HG03045 (cell line): ENCODE measurements at regions not wholly inside any gene's neighbourhood (a gene's known extent, or its start where the extent isn't known, plus 50 kb on each side); places are given as distances from the start of the nearest gene placed in this dataset.
"Not testable (repeated sequence)": the region's sequence is repeated elsewhere in the genome, so short reads cannot be mapped to it uniquely, and the experiment has no call there.

Experiments
- ATAC-seq: cut with Tn5 transposase; IDR thresholded peaks from one replicate; pipeline ENCODE4 v1.9.1; 2021; ENCODE audit warnings: mild to moderate bottlenecking, moderate library complexity; ENCODE audit not compliant: unreplicated experiment

- ATAC-seq, result no peak
These were observed 475.4 kb downstream of the MED10 start for GRCh38 chr5:5902678-5903646.

DNA sequence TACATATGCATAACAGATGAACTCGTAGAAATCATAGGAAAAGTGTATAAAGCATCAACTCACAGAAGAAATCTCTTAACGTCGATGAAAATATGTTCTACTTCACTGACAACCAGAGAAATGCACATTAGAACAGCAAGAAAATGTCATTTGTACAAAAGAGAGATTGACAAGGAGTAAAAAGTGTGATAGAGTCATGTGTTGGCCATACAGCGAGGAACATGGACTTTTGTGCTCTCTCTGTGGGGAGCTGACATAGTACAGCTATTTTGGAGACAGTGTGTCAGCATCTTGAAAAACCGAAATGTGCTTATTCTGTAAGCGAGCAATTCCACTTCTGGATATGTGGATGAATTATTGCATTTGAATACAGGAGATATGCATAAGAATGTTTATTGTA lies 477.9 kb downstream of the ICE1 start:
- ATAC-seq, result no peak

DNA sequence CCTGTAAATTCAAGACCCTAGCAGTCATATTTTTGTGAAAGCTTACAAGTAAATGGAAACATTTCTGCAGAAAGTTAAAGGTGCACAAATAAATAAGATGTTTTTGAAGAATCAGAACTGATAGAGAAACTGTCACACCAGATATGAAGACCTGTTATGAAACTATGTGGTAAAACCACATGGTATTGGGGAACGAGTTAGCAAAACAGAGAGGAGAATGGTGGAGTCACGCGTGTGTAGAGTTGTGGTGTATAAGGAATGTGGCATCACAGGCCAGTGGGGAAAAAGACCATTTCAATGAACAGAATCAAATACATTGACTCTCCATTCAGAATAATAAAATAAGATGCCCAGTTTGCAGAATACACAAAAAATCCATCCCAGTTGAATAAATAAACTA lies 477.2 kb downstream of the ICE1 start:
- no peak for ATAC-seq

DNA sequence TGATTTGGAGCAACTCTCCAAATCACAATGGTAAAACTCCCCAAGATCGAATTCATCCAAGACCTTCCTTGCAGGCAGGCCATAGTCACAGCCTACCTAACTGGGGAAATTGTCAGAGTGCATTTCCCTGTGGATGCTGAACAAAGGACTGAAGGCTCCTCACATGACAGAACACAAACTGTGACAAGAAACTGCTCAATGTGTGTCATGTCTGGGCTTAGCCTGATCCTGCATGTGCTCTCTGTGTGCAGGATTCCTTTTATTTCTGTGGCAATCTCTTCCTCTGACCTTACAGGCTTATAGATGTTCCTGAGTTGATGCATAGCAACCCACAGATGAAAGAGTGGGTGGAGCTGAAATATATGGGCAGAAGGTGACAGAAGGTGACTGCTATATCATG lies 465.8 kb downstream of the ICE1 start:
- no peak for ATAC-seq

GRCh38 chr5:5887833-5888232 lies 465.4 kb downstream of the ICE1 start:
- no peak for ATAC-seq

DNA sequence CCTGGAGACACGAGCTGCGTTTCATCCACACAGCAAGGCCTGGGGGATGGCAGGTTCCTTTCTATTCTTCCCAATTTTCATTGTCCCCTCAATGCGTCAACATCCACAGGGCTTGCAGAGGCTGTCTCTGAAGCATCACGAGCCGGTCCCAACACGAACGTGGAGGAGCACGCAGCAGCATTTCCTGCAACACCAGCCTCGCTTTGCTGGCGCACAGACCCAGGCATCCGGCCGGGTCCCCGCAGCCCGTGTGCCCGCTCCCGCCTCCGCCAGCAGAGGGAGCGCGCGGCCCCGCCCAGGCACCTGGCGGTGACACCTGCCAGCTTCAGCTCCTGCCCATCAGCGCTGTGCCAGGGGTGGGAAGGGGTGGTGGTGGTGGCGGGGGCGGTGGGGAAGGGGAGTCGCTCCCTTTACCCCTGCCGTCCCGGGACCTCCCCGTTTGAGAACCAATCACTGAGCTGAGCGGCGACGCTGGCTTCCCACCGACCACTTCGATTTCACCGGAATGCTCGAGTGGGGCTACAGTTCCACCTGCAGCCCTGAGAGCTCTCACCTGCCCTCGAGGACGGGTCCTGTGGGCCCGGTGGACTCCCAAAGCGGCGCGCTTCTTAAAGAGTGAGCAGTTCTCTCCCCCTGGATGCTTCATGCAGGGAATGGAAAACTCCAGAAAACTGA lies 464.5 kb downstream of the ICE1 start:
- no peak for ATAC-seq

DNA sequence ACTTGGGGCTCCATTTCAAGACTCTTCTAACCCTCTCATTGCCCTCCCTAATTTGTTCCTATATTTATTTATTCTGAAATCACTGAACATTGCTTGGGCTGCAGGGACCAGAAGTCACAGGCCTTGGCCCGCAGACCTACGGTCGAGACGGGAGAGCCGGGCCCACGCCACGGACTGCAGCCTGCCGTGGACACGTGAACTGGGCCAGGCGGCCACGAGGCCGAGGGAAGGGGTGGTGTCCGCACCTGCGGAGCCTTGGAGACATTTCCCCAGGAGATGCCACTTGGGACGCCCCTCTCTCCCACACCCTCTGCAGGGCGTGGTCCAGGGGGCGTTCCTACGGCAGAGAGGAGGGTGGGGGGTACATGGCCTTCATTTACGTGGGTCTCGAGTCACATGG lies 463.9 kb downstream of the ICE1 start:
- no peak for ATAC-seq

DNA sequence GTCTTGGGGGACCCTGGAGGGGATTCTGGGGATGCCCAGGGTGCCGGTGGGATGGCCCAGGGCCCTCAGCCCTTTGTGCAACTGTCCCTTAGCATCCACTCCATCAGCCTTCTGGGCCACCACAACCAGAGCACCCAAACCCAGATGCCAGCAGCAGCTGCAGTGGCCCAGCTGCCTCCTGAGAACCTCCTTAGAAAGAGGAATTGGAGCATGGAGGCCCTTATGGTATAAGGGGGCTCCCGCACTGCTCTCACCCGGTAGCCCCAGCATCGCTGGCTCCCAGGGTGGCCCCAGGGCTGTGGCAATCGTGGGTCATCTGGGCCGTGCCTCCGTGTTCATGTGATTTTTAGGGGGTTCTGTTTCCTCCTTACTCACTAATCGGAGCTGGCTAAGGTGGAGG lies 463.3 kb downstream of the ICE1 start:
- no peak for ATAC-seq

DNA sequence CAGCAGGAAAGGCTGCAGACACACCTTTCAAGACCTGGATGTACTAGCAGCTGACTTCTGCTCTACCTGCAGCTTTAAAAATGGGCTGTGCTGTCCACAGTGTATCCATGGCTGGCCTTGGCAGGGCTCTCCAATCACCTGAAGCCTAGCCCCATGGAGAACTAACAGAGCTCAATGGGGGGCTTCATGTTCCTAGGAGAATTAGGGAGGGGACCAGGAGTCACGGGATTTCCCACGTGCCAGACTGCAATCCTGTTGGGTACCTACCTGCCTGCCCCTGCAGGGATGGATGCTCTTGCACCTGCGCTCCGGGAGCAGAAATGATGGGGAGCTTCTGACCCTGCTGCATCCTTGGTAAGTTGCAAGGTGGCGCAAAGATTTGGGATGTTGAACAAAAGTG lies 462.1 kb downstream of the ICE1 start:
- no peak for ATAC-seq

GRCh38 chr5:5883562-5883961 lies 461.1 kb downstream of the ICE1 start:
- ATAC-seq, result no peak

DNA sequence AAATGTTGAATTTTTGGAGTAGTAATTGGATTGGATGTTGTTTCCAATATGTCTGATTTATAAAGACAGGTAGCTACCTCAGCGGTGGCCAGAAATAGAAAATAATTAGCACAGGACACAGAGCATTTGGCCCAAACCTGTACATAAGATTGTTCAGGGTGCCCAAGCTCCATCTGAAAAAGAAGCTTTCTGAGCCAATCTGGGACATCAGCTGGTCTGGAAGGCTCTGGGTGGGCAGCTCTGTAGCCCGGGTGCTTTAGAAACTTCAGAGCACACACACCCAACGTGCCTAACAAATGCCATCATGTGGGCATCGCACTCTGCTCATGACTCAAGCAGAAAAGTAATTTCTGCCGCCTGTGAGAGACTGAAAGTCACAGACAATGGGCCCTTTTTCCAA lies 460.7 kb downstream of the ICE1 start:
- ATAC-seq, result no peak

DNA sequence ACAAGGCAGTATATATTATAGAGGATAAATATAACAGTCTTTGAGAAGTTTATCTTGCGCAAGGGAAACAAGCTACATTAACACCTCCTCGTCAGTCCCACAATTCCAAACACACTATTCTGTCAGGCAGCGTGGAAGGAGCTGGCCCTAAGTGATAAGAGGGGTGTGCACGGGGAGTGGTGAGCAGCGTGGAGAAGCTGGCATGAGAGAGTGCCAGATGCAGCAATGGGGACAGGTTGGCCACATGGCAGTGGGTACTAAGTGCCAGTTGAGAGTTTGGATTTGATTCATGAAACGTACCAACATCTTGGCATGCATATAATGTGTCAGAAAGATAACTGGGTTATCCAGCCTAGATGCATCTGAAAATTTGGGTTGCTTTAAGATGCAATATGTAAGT lies 460.2 kb downstream of the ICE1 start:
- no peak for ATAC-seq

GRCh38 chr5:5881294-5881693 lies 458.8 kb downstream of the ICE1 start:
- no peak for ATAC-seq

GRCh38 chr5:5880077-5880763 lies 457.7 kb downstream of the ICE1 start:
- ATAC-seq, result no peak

- no peak for ATAC-seq
These were observed 434.9 kb downstream of the ICE1 start for GRCh38 chr5:5857396-5857795.

- ATAC-seq, result no peak
These were observed 431.6 kb downstream of the ICE1 start for GRCh38 chr5:5854087-5854486.

DNA sequence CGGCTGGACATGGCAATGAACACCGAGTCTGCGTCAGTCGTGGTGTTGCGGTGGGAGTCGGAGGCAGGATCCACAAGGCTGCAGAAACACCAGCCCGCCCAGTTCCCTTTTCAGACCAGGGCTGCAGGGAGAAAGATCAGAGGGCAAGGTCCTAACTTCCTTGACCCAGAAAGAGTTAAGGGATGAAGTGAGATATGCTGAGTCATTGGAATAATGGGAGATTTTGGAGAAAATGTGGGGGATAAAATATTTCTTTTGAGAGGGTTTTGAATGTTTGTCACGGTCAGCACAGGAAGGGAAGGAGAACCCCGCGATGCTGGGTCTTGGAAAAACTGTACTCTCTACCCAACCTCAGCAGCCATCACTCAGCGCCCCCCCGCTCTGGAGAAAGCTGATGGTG lies 416.0 kb downstream of the ICE1 start:
- no peak for ATAC-seq

DNA sequence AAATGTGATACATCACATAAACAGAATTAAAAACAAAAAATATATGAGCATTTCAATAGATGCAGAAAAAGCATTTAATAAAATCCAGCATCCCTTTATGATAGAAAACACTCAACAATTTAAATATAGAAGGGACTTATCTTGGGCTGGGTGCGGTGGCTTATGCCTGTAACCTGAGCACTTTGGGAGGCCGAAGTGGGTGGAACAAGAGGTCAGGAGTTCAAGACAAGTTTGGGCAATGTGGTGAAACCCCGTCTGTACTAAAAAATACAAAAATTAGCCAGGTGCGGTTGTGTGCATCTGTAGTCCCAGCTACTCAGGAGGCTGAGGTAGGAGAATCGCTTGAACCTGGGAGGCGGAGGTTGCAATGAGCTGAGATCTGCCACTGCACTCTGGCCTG lies 409.1 kb downstream of the ICE1 start:
- not testable (repeated sequence) for ATAC-seq

- ATAC-seq, result no peak
These were observed 406.1 kb downstream of the ICE1 start for GRCh38 chr5:5828619-5829018.

GRCh38 chr5:5826911-5827310 lies 404.4 kb downstream of the ICE1 start:
- no peak for ATAC-seq

DNA sequence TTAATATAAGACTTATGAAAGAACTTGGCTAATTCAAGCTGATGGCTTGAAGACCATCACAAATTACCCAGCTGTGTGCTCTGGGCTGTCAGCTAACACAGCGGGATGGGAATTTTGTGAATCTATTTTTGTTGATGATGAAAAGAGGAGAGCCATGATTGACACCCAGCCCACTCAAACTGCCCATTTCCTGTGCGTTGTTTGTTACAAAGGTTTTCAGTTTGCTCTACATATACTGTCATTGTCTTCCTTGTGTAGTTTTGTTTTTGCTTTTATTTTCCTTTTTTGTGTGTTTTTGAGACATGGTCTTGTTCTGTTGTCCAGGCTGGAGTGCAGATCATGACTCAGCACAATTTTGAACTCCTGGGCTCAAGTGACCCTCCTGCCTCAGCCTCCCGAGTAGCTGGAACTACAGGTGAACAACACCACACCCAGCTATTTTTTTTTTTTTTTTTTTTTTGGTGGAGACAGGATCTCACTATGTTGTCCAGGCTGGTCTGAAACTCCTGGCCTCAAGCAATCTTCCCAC lies 400.3 kb downstream of the ICE1 start:
- ATAC-seq, result no peak
